Gastroesophageal sphincter (tissue), 3 donors: ENCODE measurements at regions not wholly inside any gene's neighbourhood (a gene's known extent, or its start where the extent isn't known, plus 50 kb on each side); places are given as distances from the start of the nearest gene placed in this dataset.

Experiments used
- CTCF ChIP-seq, 4 experiments: fragments of 200-600 bp in 2 of 4; fragments of 450-650 bp in 2 of 4; sonication (generic) in 1 of 4; IDR thresholded peaks; one replicate each; pipeline ENCODE4 v1.5.1; 2017 to 2019; ENCODE audit warnings: antibody characterized with exemption in 4 of 4, mild to moderate bottlenecking in 2 of 4, moderate library complexity in 2 of 4
- EP300 ChIP-seq: sonication (generic); formaldehyde crosslinking; IDR thresholded peaks from one replicate; pipeline ENCODE4 v1.6.1; 2017; ENCODE audit warnings: antibody characterized with exemption, mild to moderate bottlenecking
- POLR2A ChIP-seq, 2 donors: fragments of 450-650 bp; IDR thresholded peaks; one replicate each; pipeline ENCODE4 v1.6.1; 2017; ENCODE audit warnings: antibody characterized with exemption in 2 of 2, mild to moderate bottlenecking in 2 of 2, moderate library complexity in 1 of 2
- POLR2AphosphoS5 ChIP-seq: sonication (generic); formaldehyde crosslinking; IDR thresholded peaks from one replicate; pipeline ENCODE4 v1.6.1; 2017; ENCODE audit warnings: antibody characterized with exemption

GRCh38 chrX:39275500-39276068 is 474.3 kb downstream of the MID1IP1 start:
- no peak for TF ChIP-seq EP300
- TF ChIP-seq CTCF (IDR thresholded peaks at IDR 0.05): no peak
- TF ChIP-seq POLR2A (IDR thresholded peaks at IDR 0.05): no peak
- TF ChIP-seq POLR2AphosphoS5: no peak
